ENCODE measurements at regions not wholly inside any gene's neighbourhood (a gene's known extent, or its start where the extent isn't known, plus 50 kb on each side); places are given as distances from the start of the nearest gene placed in this dataset.

GRCh38 chr12:91289072-91289471 lies 106.5 kb upstream of the DCN start:
- TF ChIP-seq CTCF (IDR thresholded peaks at IDR 0.05), result no peak
- TF ChIP-seq POLR2A (IDR thresholded peaks at IDR 0.05), result no peak

Data from heart left ventricle (tissue), 13 donors.